HL-60/S4 (cell line): ENCODE measurements at regions not wholly inside any gene's neighbourhood (a gene's known extent, or its start where the extent isn't known, plus 50 kb on each side); places are given as distances from the start of the nearest gene placed in this dataset.

Experiments used
- in situ Hi-C: fragments of 300-500 bp; cut with MboI; formaldehyde crosslinking; loops from 2 replicates; pipeline ENCODE4 v1.14.3; 2022; ENCODE audit warnings: low sequenced_read_pairs

DNA sequence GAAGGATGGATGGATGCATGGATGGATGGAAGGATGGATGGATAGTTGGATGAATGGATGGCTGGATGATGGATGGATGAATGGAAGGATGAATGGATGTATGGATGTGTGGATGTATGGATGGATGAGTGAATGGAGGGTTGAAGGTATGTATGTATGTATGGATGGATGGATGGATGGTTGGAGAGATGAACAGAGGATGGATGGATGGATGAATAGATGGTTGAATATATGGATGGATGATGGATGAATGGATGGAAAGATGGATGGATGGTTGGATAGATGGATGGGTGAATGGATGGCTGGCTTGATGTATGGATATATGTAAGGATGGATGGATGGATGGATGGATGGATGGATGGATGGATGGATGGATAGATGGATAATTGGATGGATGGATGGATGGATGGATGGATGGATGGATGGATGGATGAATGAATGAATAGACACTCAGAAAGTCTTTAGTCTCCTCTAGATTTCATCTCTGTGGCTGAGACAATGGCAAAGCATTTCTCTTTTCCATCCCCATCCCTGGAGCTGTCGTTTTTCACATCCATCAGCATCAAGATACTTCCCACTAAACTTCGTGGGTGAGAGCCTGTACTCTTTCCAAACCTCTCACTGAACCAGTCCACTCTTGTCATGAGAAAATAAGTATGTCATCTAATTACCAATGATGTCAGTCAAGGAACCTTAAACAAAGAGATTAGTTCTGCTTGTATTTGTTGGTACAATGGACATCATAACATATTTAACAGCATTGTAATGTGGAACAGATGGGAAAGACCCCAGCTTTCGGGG lies 74.8 kb upstream of the CLMN start:
- in situ Hi-C loops = no loop called here

- in situ Hi-C loops = no loop called here
Observed at GRCh38 chr14:95392841-95393240, 73.1 kb upstream of the CLMN start.

DNA sequence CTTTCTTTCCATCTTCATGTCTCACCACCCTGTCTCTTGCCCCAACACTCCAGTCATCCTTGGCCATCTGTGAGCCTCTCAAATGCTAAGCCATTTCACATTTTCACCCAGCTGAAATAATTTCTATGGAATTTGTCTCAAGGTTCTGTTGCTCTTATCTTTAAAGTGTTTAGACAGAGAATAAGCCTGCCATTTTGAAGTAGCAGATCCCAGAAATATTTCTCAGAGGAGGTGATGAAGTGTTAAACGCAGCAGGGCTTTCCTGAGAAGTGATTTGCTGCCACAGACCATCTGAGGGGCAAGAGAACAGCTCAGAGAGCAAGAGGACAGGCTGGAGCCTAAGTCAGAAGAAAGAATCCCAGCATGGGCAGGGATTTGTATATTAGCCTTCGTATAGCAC lies 71.6 kb upstream of the CLMN start:
- in situ Hi-C loops = no loop called here

- in situ Hi-C loops = no loop called here
Observed at GRCh38 chr14:95389471-95390011, 69.8 kb upstream of the CLMN start.

DNA sequence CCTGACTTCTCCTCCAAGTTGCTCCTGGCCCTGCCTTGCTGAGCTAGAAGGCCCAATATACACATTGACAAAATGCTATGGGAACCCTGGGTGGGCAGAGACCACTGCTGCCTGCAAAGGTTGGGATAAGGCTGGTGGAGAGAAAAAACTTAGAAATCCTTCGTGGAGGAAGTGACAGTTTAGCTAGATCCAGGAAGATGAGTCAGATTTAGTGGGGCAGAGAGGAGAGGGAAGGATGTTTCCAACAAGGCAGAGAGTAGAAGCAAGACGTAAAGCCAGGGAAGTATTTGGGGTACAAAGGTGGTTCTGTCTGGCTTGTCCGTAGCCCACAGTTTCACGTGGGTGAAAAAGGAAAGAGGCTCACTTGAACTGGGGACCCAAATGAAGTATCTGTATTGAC lies 69.0 kb upstream of the CLMN start:
- in situ Hi-C loops = no loop called here

DNA sequence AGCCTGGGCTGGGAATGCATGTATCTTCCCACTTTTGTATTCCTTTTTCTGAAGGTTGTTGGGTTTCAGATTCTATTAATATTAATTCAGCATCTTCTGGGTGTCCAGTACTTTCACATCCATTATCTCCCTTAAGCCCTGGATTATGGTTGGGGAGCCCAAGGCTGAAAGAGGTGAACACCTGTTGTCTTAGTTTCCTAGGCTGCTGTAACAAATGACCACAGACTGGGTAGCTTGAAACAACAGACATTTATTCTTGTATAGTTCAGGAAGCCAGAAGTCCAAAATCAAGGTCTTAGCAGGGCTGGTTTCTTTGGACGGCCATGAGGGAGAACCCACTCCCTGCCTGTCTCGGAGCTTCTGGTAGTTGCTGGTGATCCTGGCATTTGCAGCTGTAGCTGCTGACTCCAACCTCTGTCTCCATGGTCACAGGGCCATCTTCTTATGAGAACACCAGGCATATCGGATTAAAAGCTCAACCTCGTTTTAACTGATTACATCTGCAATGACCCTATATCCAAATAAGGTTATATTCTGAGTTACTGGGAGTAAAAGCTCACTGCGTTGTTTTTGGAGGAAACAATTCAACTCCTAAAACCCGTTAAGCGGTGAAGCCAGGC lies 68.2 kb upstream of the CLMN start:
- in situ Hi-C loops = no loop called here

GRCh38 chr14:95386536-95387095 lies 66.9 kb upstream of the CLMN start:
- in situ Hi-C loops = no loop called here

DNA sequence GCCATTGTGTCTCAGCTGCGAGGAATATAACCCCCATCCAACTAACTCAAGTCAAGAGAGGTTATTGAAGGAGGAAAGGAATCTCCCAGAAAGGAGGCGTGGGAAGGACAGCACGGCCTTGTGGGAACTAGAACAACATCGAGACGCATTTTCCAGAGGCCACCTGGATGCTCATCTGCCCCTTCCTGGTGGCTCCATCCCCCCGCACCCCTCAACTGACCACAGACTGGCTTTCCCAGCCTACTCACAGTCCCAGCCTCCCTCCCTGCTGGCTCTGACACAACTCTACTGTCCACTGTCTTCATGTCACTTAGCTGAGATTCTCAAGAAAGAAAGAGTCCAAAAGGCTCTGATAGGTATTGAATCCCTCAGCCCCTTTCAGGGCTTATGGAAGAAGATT lies 66.0 kb upstream of the CLMN start:
- in situ Hi-C loops = no loop called here

- in situ Hi-C loops = no loop called here
Observed at GRCh38 chr14:95382747-95383146, 63.0 kb upstream of the CLMN start.

DNA sequence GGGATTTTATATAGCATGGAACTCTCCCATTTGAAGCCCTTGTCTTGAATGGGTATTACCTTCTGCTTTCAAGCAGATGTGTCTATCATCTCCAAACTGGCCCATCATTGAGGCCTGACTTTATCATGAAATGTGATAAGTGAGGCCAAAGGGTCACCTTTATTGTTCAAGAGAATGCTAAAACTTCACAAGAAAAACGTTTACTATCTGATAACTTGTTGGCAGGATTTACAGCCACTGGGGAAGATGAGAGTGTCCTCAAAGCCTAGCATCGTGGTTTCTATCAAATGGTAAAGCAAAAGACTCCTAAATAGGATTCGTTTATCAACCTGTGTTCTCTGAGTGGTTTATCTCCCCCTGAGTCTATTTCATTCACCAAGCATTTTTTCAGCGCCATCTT lies 62.0 kb upstream of the CLMN start:
- in situ Hi-C loops = no loop called here

DNA sequence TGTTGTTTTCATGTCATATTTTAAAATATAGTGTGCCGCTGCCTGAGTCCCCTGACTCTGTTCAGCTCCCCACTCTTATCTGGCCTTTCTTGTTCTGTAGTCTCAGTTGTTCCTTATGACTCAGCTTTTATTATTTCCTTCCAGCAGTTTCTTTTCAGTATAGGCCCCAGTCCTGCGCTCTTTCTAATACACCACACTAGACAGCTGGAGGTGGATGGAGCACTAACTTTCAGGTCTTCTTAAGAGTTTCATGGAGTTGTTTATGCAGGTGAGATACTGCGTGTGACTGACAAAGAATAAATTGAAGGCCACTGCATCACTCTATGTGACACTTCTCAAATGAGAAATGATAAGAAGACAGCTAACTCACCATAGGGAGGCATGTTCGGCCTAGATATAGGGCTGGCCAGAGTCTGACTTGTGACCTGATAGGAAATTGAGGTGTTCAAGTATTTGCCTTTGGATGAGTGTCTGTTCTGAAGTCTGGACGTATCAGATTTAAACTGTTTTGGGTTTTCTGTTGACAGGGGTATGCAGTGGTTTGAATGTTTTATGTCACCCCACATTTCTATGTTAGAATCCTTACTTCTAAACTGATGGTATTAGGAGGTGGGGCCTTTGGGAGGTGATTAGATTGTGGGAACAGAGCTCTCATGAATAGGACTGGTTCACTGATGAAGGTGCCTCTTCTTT lies 60.8 kb upstream of the CLMN start:
- in situ Hi-C loops = no loop called here

- in situ Hi-C loops = no loop called here
Observed at GRCh38 chr14:95379634-95380033, 59.9 kb upstream of the CLMN start.

- in situ Hi-C loops = no loop called here
Observed at GRCh38 chr14:95375539-95376109, 55.9 kb upstream of the CLMN start.

DNA sequence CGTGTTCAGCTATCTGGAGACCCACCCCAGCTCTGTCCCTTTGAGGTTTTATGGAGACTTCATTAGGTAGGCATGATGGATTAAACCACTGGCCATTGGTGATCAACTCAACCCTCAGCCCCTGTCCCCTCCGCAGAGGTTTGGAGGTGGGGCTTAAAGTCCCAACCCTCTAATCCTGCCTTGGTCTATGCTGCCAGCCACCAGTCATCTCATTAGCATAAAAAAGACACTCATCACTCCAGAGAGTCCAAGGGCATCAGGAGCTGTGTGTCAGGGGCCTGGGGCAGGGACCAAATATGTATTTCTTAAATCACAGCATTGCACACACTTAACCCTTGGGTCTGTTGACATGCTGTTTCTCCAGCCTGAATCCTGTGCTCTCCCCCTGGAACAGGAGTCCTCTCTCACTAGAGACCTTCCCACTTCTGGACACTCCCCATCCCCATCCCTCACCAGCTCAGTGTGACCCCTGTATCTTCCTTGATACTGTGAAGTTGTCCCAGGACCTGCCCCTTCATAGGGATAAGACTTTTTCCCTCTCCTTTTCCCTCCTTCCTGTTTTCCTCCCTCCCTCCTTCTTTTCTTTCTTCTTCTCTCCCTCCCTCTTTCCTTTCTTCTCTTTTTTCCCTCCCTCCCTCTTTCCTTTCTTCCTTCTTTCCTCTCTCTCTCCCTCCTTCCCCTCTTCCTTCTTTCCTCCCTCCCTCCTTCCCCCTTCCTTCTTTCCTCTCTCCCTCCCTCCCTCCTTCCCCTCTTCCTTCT lies 54.7 kb upstream of the CLMN start:
- in situ Hi-C loops = no loop called here

- in situ Hi-C loops = no loop called here
Observed at GRCh38 chr14:95370076-95370475, 50.4 kb upstream of the CLMN start.
